ENCODE measurements at regions not wholly inside any gene's neighbourhood (a gene's known extent, or its start where the extent isn't known, plus 50 kb on each side); places are given as distances from the start of the nearest gene placed in this dataset.

- TF ChIP-seq POLR2AphosphoS5 (IDR thresholded peaks at IDR 0.05; ENCODE audit: low read length) (no peak), EGR1 (IDR thresholded peaks at IDR 0.05; ENCODE audit: borderline replicate concordance in 1 of 2, low read depth in 2 of 2, low read length in 2 of 2) (no peak), GABPA (IDR thresholded peaks at IDR 0.05; ENCODE audit: low read depth) (no peak), CTCF (IDR thresholded peaks at IDR 0.05 in 2 of 3, conservative IDR thresholded peaks at IDR 0.05 in 1 of 3; ENCODE audit: control insufficient read depth in 2 of 3, extremely low read depth in 1 of 3, insufficient read depth in 1 of 3, low read depth in 3 of 3, low read length in 3 of 3) (no peak), ATF2 (IDR thresholded peaks at IDR 0.05; ENCODE audit: low read length) (no peak), MXI1 (IDR thresholded peaks at IDR 0.05; ENCODE audit: low read depth, low read length) (no peak), RFX5 (IDR thresholded peaks at IDR 0.05; ENCODE audit: low read depth, low read length) (no peak), ESRRA (IDR thresholded peaks at IDR 0.05; ENCODE audit: low read length) (no peak)
Observed at GRCh38 chr20:55322745-55323144, 682.6 kb downstream of the CBLN4 start.

Measured in GM12878 (cell line).